ENCODE measurements at regions not wholly inside any gene's neighbourhood (a gene's known extent, or its start where the extent isn't known, plus 50 kb on each side); places are given as distances from the start of the nearest gene placed in this dataset.

GRCh38 chr10:113219446-113219845 lies 269.4 kb downstream of the TCF7L2 start:
- ATAC-seq: no peak
- H3K27me3 Mint-ChIP-seq: peaks cover 25% of the 10 kb centered on the region
- no peak overlapping the region for H3K4me3 Mint-ChIP-seq
- no peaks in the 10 kb centered on the region for H3K36me3 Mint-ChIP-seq
- no peaks in the 10 kb centered on the region for H3K4me1 Mint-ChIP-seq
- H3K27ac Mint-ChIP-seq: no peak overlapping the region
- H3K9me3 Mint-ChIP-seq: peaks cover 3% of the 10 kb centered on the region

GRCh38 chr10:113221756-113222168 lies 271.7 kb downstream of the TCF7L2 start:
- Mint-ChIP-seq H3K4me3 (no peak overlapping the region), H3K36me3 (no peaks in the 10 kb centered on the region), H3K27me3 (peaks cover 28% of the 10 kb centered on the region), H3K27ac (no peak overlapping the region), H3K9me3 (no peaks in the 10 kb centered on the region), H3K4me1 (no peaks in the 10 kb centered on the region)
- no peak for ATAC-seq

- Mint-ChIP-seq H3K4me1 (no peaks in the 10 kb centered on the region), H3K36me3 (no peaks in the 10 kb centered on the region), H3K27me3 (peaks cover 30% of the 10 kb centered on the region), H3K4me3 (no peak overlapping the region), H3K9me3 (no peaks in the 10 kb centered on the region), H3K27ac (no peak overlapping the region)
- ATAC-seq: no peak
Measured at GRCh38 chr10:113222207-113222606, 272.2 kb downstream of the TCF7L2 start.

GRCh38 chr10:113225364-113225763 lies 275.3 kb downstream of the TCF7L2 start:
- H3K27ac Mint-ChIP-seq: no peak overlapping the region
- ATAC-seq: no peak
- H3K27me3 Mint-ChIP-seq: peaks cover 49% of the 10 kb centered on the region
- H3K36me3 Mint-ChIP-seq: no peaks in the 10 kb centered on the region
- H3K4me3 Mint-ChIP-seq: no peak overlapping the region
- H3K4me1 Mint-ChIP-seq: no peaks in the 10 kb centered on the region
- H3K9me3 Mint-ChIP-seq: no peaks in the 10 kb centered on the region

GRCh38 chr10:113225903-113226302 lies 275.9 kb downstream of the TCF7L2 start:
- H3K27me3 Mint-ChIP-seq: peaks cover 49% of the 10 kb centered on the region

GRCh38 chr10:113226399-113226798 lies 276.4 kb downstream of the TCF7L2 start:
- Mint-ChIP-seq H3K4me1 (no peaks in the 10 kb centered on the region), H3K27ac (no peak overlapping the region), H3K4me3 (no peak overlapping the region), H3K27me3 (peaks cover 49% of the 10 kb centered on the region), H3K9me3 (no peaks in the 10 kb centered on the region), H3K36me3 (no peaks in the 10 kb centered on the region)
- no peak for ATAC-seq

More at GRCh38 chr10:113225903-113226302, 275.9 kb downstream of the TCF7L2 start:
- no peak for ATAC-seq
- Mint-ChIP-seq H3K4me1 (no peaks in the 10 kb centered on the region), H3K9me3 (no peaks in the 10 kb centered on the region), H3K27ac (no peak overlapping the region), H3K36me3 (no peaks in the 10 kb centered on the region), H3K4me3 (no peak overlapping the region)

GRCh38 chr10:113226831-113227445 lies 276.9 kb downstream of the TCF7L2 start:
- Mint-ChIP-seq H3K9me3 (no peaks in the 10 kb centered on the region), H3K27me3 (peaks cover 48% of the 10 kb centered on the region), H3K4me3 (no peak overlapping the region), H3K36me3 (no peaks in the 10 kb centered on the region), H3K4me1 (no peaks in the 10 kb centered on the region), H3K27ac (no peak overlapping the region)
- ATAC-seq: no peak

- H3K4me3 Mint-ChIP-seq: no peak overlapping the region
- no peaks in the 10 kb centered on the region for H3K4me1 Mint-ChIP-seq
- no peaks in the 10 kb centered on the region for H3K9me3 Mint-ChIP-seq
- ATAC-seq: no peak
- H3K36me3 Mint-ChIP-seq: no peaks in the 10 kb centered on the region
- no peak overlapping the region for H3K27ac Mint-ChIP-seq
- peaks cover 40% of the 10 kb centered on the region for H3K27me3 Mint-ChIP-seq
Measured at GRCh38 chr10:113228530-113228929, 278.5 kb downstream of the TCF7L2 start.

GRCh38 chr10:113230011-113230610 lies 280.1 kb downstream of the TCF7L2 start:
- ATAC-seq: no peak
- no peaks in the 10 kb centered on the region for H3K9me3 Mint-ChIP-seq
- no peak overlapping the region for H3K27ac Mint-ChIP-seq
- H3K4me3 Mint-ChIP-seq: no peak overlapping the region
- peaks cover 29% of the 10 kb centered on the region for H3K27me3 Mint-ChIP-seq
- no peaks in the 10 kb centered on the region for H3K4me1 Mint-ChIP-seq
- H3K36me3 Mint-ChIP-seq: no peaks in the 10 kb centered on the region

GRCh38 chr10:113232928-113233511 lies 283.0 kb downstream of the TCF7L2 start:
- no peak overlapping the region for H3K27ac Mint-ChIP-seq
- no peak overlapping the region for H3K4me3 Mint-ChIP-seq
- no peak for ATAC-seq

GRCh38 chr10:113234481-113234880 lies 284.4 kb downstream of the TCF7L2 start:
- no peak overlapping the region for H3K27ac Mint-ChIP-seq

More at GRCh38 chr10:113232928-113233511, 283.0 kb downstream of the TCF7L2 start:
- Mint-ChIP-seq H3K27me3 (peaks cover 29% of the 10 kb centered on the region), H3K36me3 (no peaks in the 10 kb centered on the region), H3K9me3 (no peaks in the 10 kb centered on the region), H3K4me1 (no peaks in the 10 kb centered on the region)

GRCh38 chr10:113235508-113235907 lies 285.5 kb downstream of the TCF7L2 start:
- Mint-ChIP-seq H3K9me3 (peaks cover 2% of the 10 kb centered on the region), H3K36me3 (no peaks in the 10 kb centered on the region), H3K4me3 (no peak overlapping the region), H3K27me3 (peaks cover 39% of the 10 kb centered on the region), H3K27ac (no peak overlapping the region), H3K4me1 (no peaks in the 10 kb centered on the region)
- no peak for ATAC-seq

More at GRCh38 chr10:113234481-113234880, 284.4 kb downstream of the TCF7L2 start:
- ATAC-seq: no peak
- peaks cover 34% of the 10 kb centered on the region for H3K27me3 Mint-ChIP-seq
- no peaks in the 10 kb centered on the region for H3K4me1 Mint-ChIP-seq
- no peaks in the 10 kb centered on the region for H3K36me3 Mint-ChIP-seq
- peaks cover 2% of the 10 kb centered on the region for H3K9me3 Mint-ChIP-seq
- no peak overlapping the region for H3K4me3 Mint-ChIP-seq

- Mint-ChIP-seq H3K27ac (no peak overlapping the region), H3K4me3 (no peak overlapping the region)
- ATAC-seq: no peak
Measured at GRCh38 chr10:113236998-113237397, 287.0 kb downstream of the TCF7L2 start.

GRCh38 chr10:113239566-113240350 lies 289.7 kb downstream of the TCF7L2 start:
- Mint-ChIP-seq H3K4me1 (no peaks in the 10 kb centered on the region), H3K27ac (no peak overlapping the region), H3K9me3 (peaks cover 2% of the 10 kb centered on the region), H3K4me3 (no peak overlapping the region), H3K36me3 (no peaks in the 10 kb centered on the region), H3K27me3 (peaks cover 54% of the 10 kb centered on the region)
- no peak for ATAC-seq

More at GRCh38 chr10:113236998-113237397, 287.0 kb downstream of the TCF7L2 start:
- Mint-ChIP-seq H3K9me3 (peaks cover 2% of the 10 kb centered on the region), H3K4me1 (no peaks in the 10 kb centered on the region), H3K36me3 (no peaks in the 10 kb centered on the region), H3K27me3 (peaks cover 39% of the 10 kb centered on the region)

- Mint-ChIP-seq H3K9me3 (peaks cover 2% of the 10 kb centered on the region), H3K4me1 (no peaks in the 10 kb centered on the region), H3K36me3 (no peaks in the 10 kb centered on the region), H3K27ac (no peak overlapping the region), H3K27me3 (peaks cover 61% of the 10 kb centered on the region), H3K4me3 (no peak overlapping the region)
- no peak for ATAC-seq
Measured at GRCh38 chr10:113240736-113241135, 290.7 kb downstream of the TCF7L2 start.

Data from stimulated activated memory B cell treated with anti-CD40 and anti-IgM and Interleukin-4, amounts not matched to agents 10 μg/mL and 1 μg/mL and 100 μg/mL, for 72 hours (primary cell).